ENCODE measurements at regions not wholly inside any gene's neighbourhood (a gene's known extent, or its start where the extent isn't known, plus 50 kb on each side); places are given as distances from the start of the nearest gene placed in this dataset.
"Not testable (repeated sequence)": the region's sequence is repeated elsewhere in the genome, so short reads cannot be mapped to it uniquely, and the experiment has no call there.

GRCh38 chrX:71822314-71822713 is 59.2 kb downstream of the CXorf49B start:
- H3K27ac ChIP-seq (ENCODE audit: low read depth, low read length); H3K36me3 ChIP-seq (ENCODE audit: low read length); H3K79me2 ChIP-seq (ENCODE audit: insufficient read depth, low read length); H3K9ac ChIP-seq (ENCODE audit: low read length); H2AFZ ChIP-seq (ENCODE audit: low read depth, low read length, severe bottlenecking); H3K9me3 ChIP-seq (ENCODE audit: insufficient read depth, low read length); H3K4me2 ChIP-seq (ENCODE audit: low read depth, low read length, poor library complexity, severe bottlenecking); H3K4me3 ChIP-seq (ENCODE audit: insufficient read depth, low read length, poor library complexity, severe bottlenecking); H3K9me2 ChIP-seq (replicated peaks; ENCODE audit: insufficient read depth, low read length); H4K20me1 ChIP-seq (ENCODE audit: low read depth, low read length); H3F3A ChIP-seq (ENCODE audit: insufficient read depth); H3K27me3 ChIP-seq (ENCODE audit: low read length): not testable (repeated sequence)

GRCh38 chrX:71823391-71824057 is 60.4 kb downstream of the CXorf49B start:
- no peaks in the 10 kb centered on the region for H3K9me3 ChIP-seq (ENCODE audit: insufficient read depth, low read length)
- no peaks in the 10 kb centered on the region for H3K9me2 ChIP-seq (replicated peaks; ENCODE audit: insufficient read depth, low read length)
- no peak overlapping the region for H3K27ac ChIP-seq (ENCODE audit: low read depth, low read length)
- H3K79me2 ChIP-seq (ENCODE audit: insufficient read depth, low read length) = no peaks in the 10 kb centered on the region
- H4K20me1 ChIP-seq (ENCODE audit: low read depth, low read length) = no peaks in the 10 kb centered on the region
- no peak overlapping the region for H3K4me3 ChIP-seq (ENCODE audit: insufficient read depth, low read length, poor library complexity, severe bottlenecking)
- no peak overlapping the region for H2AFZ ChIP-seq (ENCODE audit: low read depth, low read length, severe bottlenecking)
- no peak for TF ChIP-seq EZH2phosphoT487 (conservative IDR thresholded peaks at IDR 0.05; ENCODE audit: low read length)
- no peak for TF ChIP-seq CTCF (IDR thresholded peaks at IDR 0.05; ENCODE audit: insufficient read depth, low read length, poor library complexity, severe bottlenecking)
- no peaks in the 10 kb centered on the region for H3K36me3 ChIP-seq (ENCODE audit: low read length)
- no peaks in the 10 kb centered on the region for H3K27me3 ChIP-seq (ENCODE audit: low read length)
- H3K4me2 ChIP-seq (ENCODE audit: low read depth, low read length, poor library complexity, severe bottlenecking) = no peak overlapping the region
- H3F3A ChIP-seq (ENCODE audit: insufficient read depth) = no peaks in the 10 kb centered on the region
- H3K9ac ChIP-seq (ENCODE audit: low read length) = no peak overlapping the region

GRCh38 chrX:71828086-71828485 is 64.9 kb downstream of the CXorf49B start:
- H3K79me2 ChIP-seq (ENCODE audit: insufficient read depth, low read length) = no peaks in the 10 kb centered on the region
- H3K27ac ChIP-seq (ENCODE audit: low read depth, low read length) = no peak overlapping the region
- no peak overlapping the region for H3K9ac ChIP-seq (ENCODE audit: low read length)
- H3K36me3 ChIP-seq (ENCODE audit: low read length) = no peaks in the 10 kb centered on the region
- H3K4me2 ChIP-seq (ENCODE audit: low read depth, low read length, poor library complexity, severe bottlenecking) = no peak overlapping the region
- H3F3A ChIP-seq (ENCODE audit: insufficient read depth) = no peaks in the 10 kb centered on the region
- no peaks in the 10 kb centered on the region for H3K27me3 ChIP-seq (ENCODE audit: low read length)
- no peak overlapping the region for H2AFZ ChIP-seq (ENCODE audit: low read depth, low read length, severe bottlenecking)
- TF ChIP-seq CTCF (IDR thresholded peaks at IDR 0.05; ENCODE audit: insufficient read depth, low read length, poor library complexity, severe bottlenecking) (no peak), EZH2phosphoT487 (conservative IDR thresholded peaks at IDR 0.05; ENCODE audit: low read length) (no peak)
- H3K9me2 ChIP-seq (replicated peaks; ENCODE audit: insufficient read depth, low read length) = no peaks in the 10 kb centered on the region
- no peaks in the 10 kb centered on the region for H3K9me3 ChIP-seq (ENCODE audit: insufficient read depth, low read length)
- no peak overlapping the region for H3K4me3 ChIP-seq (ENCODE audit: insufficient read depth, low read length, poor library complexity, severe bottlenecking)
- no peaks in the 10 kb centered on the region for H4K20me1 ChIP-seq (ENCODE audit: low read depth, low read length)

GRCh38 chrX:71838092-71838491 is 72.6 kb upstream of the NHSL2 start:
- not testable (repeated sequence) for H3K9me2 ChIP-seq (replicated peaks; ENCODE audit: insufficient read depth, low read length); H3K79me2 ChIP-seq (ENCODE audit: insufficient read depth, low read length); H3K27ac ChIP-seq (ENCODE audit: low read depth, low read length); H2AFZ ChIP-seq (ENCODE audit: low read depth, low read length, severe bottlenecking); H3K4me3 ChIP-seq (ENCODE audit: insufficient read depth, low read length, poor library complexity, severe bottlenecking); H3K4me2 ChIP-seq (ENCODE audit: low read depth, low read length, poor library complexity, severe bottlenecking); H3K9ac ChIP-seq (ENCODE audit: low read length); H4K20me1 ChIP-seq (ENCODE audit: low read depth, low read length); H3F3A ChIP-seq (ENCODE audit: insufficient read depth); H3K36me3 ChIP-seq (ENCODE audit: low read length); H3K27me3 ChIP-seq (ENCODE audit: low read length); H3K9me3 ChIP-seq (ENCODE audit: insufficient read depth, low read length)

All from SU-DHL-6 (cell line).